8988T (cell line): ENCODE measurements at regions not wholly inside any gene's neighbourhood (a gene's known extent, or its start where the extent isn't known, plus 50 kb on each side); places are given as distances from the start of the nearest gene placed in this dataset.

Source experiments
- DNase-seq: peaks from one replicate; pipeline ENCODE4 v3.0.0; 2011

- no peak for DNase-seq
Measured at GRCh38 chr6:21824431-21825177, 231.1 kb downstream of the SOX4 start.

GRCh38 chr6:21826023-21826422 is 232.5 kb downstream of the SOX4 start:
- DNase-seq: no peak

- DNase-seq: no peak
Measured at GRCh38 chr6:21826904-21827303, 233.4 kb downstream of the SOX4 start.

- DNase-seq: no peak
Measured at GRCh38 chr6:21827425-21828202, 234.1 kb downstream of the SOX4 start.

GRCh38 chr6:21828704-21829103 is 235.2 kb downstream of the SOX4 start:
- DNase-seq: no peak

- DNase-seq: no peak
Measured at GRCh38 chr6:21829126-21829525, 235.6 kb downstream of the SOX4 start.

- no peak for DNase-seq
Measured at GRCh38 chr6:21831521-21832291, 238.2 kb downstream of the SOX4 start.

- DNase-seq: no peak
Measured at GRCh38 chr6:21836277-21836676, 242.7 kb downstream of the SOX4 start.

GRCh38 chr6:21836772-21837425 is 243.3 kb downstream of the SOX4 start:
- no peak for DNase-seq

GRCh38 chr6:21840428-21840827 is 246.9 kb downstream of the SOX4 start:
- DNase-seq: no peak

- no peak for DNase-seq
Measured at GRCh38 chr6:21842875-21843645, 249.5 kb downstream of the SOX4 start.

- no peak for DNase-seq
Measured at GRCh38 chr6:21844120-21844917, 250.8 kb downstream of the SOX4 start.

GRCh38 chr6:21845018-21845417 is 251.5 kb downstream of the SOX4 start:
- no peak for DNase-seq

- no peak for DNase-seq
Measured at GRCh38 chr6:21845439-21846140, 252.0 kb downstream of the SOX4 start.

- DNase-seq: no peak
Measured at GRCh38 chr6:21846541-21847451, 253.2 kb downstream of the SOX4 start.

- no peak for DNase-seq
Measured at GRCh38 chr6:21847711-21848480, 254.3 kb downstream of the SOX4 start.

GRCh38 chr6:21850691-21851090 is 257.1 kb downstream of the SOX4 start:
- no peak for DNase-seq

GRCh38 chr6:21855811-21856455 is 262.4 kb downstream of the SOX4 start:
- DNase-seq: no peak
